ENCODE measurements at regions not wholly inside any gene's neighbourhood (a gene's known extent, or its start where the extent isn't known, plus 50 kb on each side); places are given as distances from the start of the nearest gene placed in this dataset.

DNA sequence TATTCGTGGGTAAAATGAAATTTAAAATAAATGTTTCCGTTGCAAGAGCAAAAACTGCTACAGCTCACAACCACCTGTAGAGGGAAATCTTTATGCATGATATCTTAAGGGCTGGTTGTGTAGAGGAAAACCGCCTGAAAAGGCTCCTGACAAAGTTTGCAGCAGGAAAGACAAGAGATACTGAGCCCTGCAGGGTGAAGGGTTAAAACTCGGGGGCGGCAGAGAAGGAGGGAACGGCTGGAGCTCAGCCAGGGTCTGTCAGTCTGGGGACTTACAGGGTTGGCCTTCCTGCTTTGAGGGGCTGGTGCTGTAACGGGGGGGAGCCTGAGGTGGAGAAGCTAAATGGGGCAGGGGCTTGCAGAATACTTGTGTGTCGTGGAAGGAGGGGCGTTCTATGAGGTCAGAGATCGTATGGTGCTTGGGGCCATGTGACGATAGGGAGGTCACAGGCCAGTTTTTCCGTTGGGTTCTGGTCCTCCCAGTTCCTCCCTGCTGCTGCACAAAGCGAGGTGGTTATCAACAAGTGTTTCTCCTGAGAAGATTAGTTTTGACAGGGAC, 122.9 kb upstream of the HSD17B12 start:
- no peaks in the 10 kb centered on the region for H3K4me1 ChIP-seq (ENCODE audit: control insufficient read depth, insufficient read depth, low read length)
- no peak overlapping the region for H3K4me3 ChIP-seq (ENCODE audit: low read length)
- H3K9me3 ChIP-seq (ENCODE audit: control insufficient read depth, low read length): no peaks in the 10 kb centered on the region
- H3K36me3 ChIP-seq (ENCODE audit: control insufficient read depth, insufficient read depth, low read length): no peaks in the 10 kb centered on the region
- H3K27me3 ChIP-seq (ENCODE audit: control insufficient read depth, insufficient read depth, low read length): peaks cover 49% of the 10 kb centered on the region
- H3K9ac ChIP-seq (ENCODE audit: low read length): no peak overlapping the region

DNA sequence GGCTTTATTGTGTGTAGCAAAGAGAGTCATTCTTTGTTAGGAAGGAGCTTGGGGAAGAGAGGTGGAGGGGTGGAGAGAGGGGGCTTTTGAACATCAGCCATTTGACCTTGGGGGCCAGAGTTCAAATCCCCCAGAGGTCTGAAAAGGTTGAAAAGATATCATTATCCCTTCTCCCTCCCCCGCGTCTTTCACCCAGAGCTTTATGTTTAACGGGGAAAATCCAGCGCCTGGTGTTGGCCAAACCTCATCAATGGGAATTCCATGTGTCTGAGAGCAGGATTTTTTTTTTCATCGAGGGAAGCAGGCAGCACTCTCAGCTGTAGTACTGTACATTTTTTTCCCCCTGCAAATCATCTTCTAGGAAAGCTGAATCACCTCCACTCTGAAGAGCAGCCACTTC, 122.4 kb upstream of the HSD17B12 start:
- H3K4me1 ChIP-seq (ENCODE audit: control insufficient read depth, insufficient read depth, low read length): no peaks in the 10 kb centered on the region
- no peak overlapping the region for H3K4me3 ChIP-seq (ENCODE audit: low read length)
- H3K9me3 ChIP-seq (ENCODE audit: control insufficient read depth, low read length): no peaks in the 10 kb centered on the region
- no peaks in the 10 kb centered on the region for H3K36me3 ChIP-seq (ENCODE audit: control insufficient read depth, insufficient read depth, low read length)
- peaks cover 47% of the 10 kb centered on the region for H3K27me3 ChIP-seq (ENCODE audit: control insufficient read depth, insufficient read depth, low read length)
- H3K9ac ChIP-seq (ENCODE audit: low read length): no peak overlapping the region

- no peaks in the 10 kb centered on the region for H3K9me3 ChIP-seq (ENCODE audit: control insufficient read depth, low read length)
- H3K27me3 ChIP-seq (ENCODE audit: control insufficient read depth, insufficient read depth, low read length): peaks cover 42% of the 10 kb centered on the region
- no peak overlapping the region for H3K9ac ChIP-seq (ENCODE audit: low read length)
- no peaks in the 10 kb centered on the region for H3K4me1 ChIP-seq (ENCODE audit: control insufficient read depth, insufficient read depth, low read length)
- H3K36me3 ChIP-seq (ENCODE audit: control insufficient read depth, insufficient read depth, low read length): no peaks in the 10 kb centered on the region
- no peak overlapping the region for H3K4me3 ChIP-seq (ENCODE audit: low read length)
These were observed 121.9 kb upstream of the HSD17B12 start for GRCh38 chr11:43558556-43559127.

- peaks cover 18% of the 10 kb centered on the region for H3K27me3 ChIP-seq (ENCODE audit: control insufficient read depth, insufficient read depth, low read length)
- no peaks in the 10 kb centered on the region for H3K9me3 ChIP-seq (ENCODE audit: control insufficient read depth, low read length)
These were observed 118.7 kb upstream of the HSD17B12 start for GRCh38 chr11:43561832-43562231.

GRCh38 chr11:43567396-43567975, 113.1 kb upstream of the HSD17B12 start:
- Histone ChIP-seq H3K36me3 (ENCODE audit: control insufficient read depth, insufficient read depth, low read length) (no peaks in the 10 kb centered on the region), H3K4me3 (ENCODE audit: low read length) (no peak overlapping the region), H3K9ac (ENCODE audit: low read length) (no peak overlapping the region), H3K4me1 (ENCODE audit: control insufficient read depth, insufficient read depth, low read length) (no peaks in the 10 kb centered on the region), H3K9me3 (ENCODE audit: control insufficient read depth, low read length) (no peaks in the 10 kb centered on the region), H3K27me3 (ENCODE audit: control insufficient read depth, insufficient read depth, low read length) (peaks cover 7% of the 10 kb centered on the region)

More at GRCh38 chr11:43561832-43562231, 118.7 kb upstream of the HSD17B12 start:
- H3K4me3 ChIP-seq (ENCODE audit: low read length): no peak overlapping the region
- H3K36me3 ChIP-seq (ENCODE audit: control insufficient read depth, insufficient read depth, low read length): no peaks in the 10 kb centered on the region
- H3K4me1 ChIP-seq (ENCODE audit: control insufficient read depth, insufficient read depth, low read length): no peaks in the 10 kb centered on the region
- no peak overlapping the region for H3K9ac ChIP-seq (ENCODE audit: low read length)

GRCh38 chr11:43573233-43573632, 107.3 kb upstream of the HSD17B12 start:
- Histone ChIP-seq H3K27me3 (ENCODE audit: control insufficient read depth, insufficient read depth, low read length) (peaks cover 65% of the 10 kb centered on the region), H3K9me3 (ENCODE audit: control insufficient read depth, low read length) (no peaks in the 10 kb centered on the region), H3K4me1 (ENCODE audit: control insufficient read depth, insufficient read depth, low read length) (peaks cover 5% of the 10 kb centered on the region), H3K36me3 (ENCODE audit: control insufficient read depth, insufficient read depth, low read length) (no peaks in the 10 kb centered on the region), H3K4me3 (ENCODE audit: low read length) (no peak overlapping the region), H3K9ac (ENCODE audit: low read length) (no peak overlapping the region)

DNA sequence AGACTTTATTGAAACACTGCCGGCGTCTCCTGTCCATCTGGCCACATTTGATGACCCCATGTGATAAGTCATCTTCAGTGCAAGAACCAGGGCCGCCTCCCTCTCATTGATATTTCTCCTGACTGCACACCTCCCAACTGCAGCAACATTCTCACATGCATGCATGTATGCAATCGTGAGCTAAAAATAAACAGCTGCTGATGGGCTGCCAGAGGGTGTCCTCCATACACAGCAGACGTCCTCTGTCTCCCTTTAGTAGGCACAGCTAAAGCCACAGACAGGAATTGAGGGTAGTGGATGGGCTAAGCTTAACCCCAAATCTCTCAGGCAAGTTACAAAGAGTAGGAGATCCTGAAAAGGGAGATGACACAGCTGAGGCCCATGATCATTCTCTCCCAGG, 106.7 kb upstream of the HSD17B12 start:
- H3K4me1 ChIP-seq (ENCODE audit: control insufficient read depth, insufficient read depth, low read length): peaks cover 5% of the 10 kb centered on the region
- H3K4me3 ChIP-seq (ENCODE audit: low read length): no peak overlapping the region
- no peaks in the 10 kb centered on the region for H3K9me3 ChIP-seq (ENCODE audit: control insufficient read depth, low read length)
- H3K36me3 ChIP-seq (ENCODE audit: control insufficient read depth, insufficient read depth, low read length): no peaks in the 10 kb centered on the region
- no peak overlapping the region for H3K9ac ChIP-seq (ENCODE audit: low read length)
- H3K27me3 ChIP-seq (ENCODE audit: control insufficient read depth, insufficient read depth, low read length): peaks cover 71% of the 10 kb centered on the region

DNA sequence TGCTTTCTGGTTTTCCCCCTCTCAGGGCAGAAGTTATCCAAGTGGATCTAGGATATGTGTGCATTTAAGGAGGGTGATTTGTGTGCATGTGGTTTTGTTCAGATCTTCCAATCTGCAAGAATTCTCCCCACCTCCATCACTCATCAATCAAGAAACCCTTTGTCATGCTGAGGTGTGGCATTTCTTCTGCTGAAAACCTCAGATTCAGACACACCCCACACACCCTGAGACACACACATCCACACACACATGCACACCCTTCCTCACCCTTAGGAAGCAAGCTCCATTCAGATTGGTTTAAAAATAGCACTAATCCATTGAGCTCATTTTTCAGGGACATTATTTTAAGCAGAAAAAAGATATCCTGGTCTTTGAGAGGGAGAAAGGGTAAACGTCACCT, 106.1 kb upstream of the HSD17B12 start:
- Histone ChIP-seq H3K36me3 (ENCODE audit: control insufficient read depth, insufficient read depth, low read length) (no peaks in the 10 kb centered on the region), H3K4me1 (ENCODE audit: control insufficient read depth, insufficient read depth, low read length) (peaks cover 5% of the 10 kb centered on the region), H3K9me3 (ENCODE audit: control insufficient read depth, low read length) (no peaks in the 10 kb centered on the region), H3K4me3 (ENCODE audit: low read length) (no peak overlapping the region), H3K9ac (ENCODE audit: low read length) (no peak overlapping the region), H3K27me3 (ENCODE audit: control insufficient read depth, insufficient read depth, low read length) (peaks cover 75% of the 10 kb centered on the region)

DNA sequence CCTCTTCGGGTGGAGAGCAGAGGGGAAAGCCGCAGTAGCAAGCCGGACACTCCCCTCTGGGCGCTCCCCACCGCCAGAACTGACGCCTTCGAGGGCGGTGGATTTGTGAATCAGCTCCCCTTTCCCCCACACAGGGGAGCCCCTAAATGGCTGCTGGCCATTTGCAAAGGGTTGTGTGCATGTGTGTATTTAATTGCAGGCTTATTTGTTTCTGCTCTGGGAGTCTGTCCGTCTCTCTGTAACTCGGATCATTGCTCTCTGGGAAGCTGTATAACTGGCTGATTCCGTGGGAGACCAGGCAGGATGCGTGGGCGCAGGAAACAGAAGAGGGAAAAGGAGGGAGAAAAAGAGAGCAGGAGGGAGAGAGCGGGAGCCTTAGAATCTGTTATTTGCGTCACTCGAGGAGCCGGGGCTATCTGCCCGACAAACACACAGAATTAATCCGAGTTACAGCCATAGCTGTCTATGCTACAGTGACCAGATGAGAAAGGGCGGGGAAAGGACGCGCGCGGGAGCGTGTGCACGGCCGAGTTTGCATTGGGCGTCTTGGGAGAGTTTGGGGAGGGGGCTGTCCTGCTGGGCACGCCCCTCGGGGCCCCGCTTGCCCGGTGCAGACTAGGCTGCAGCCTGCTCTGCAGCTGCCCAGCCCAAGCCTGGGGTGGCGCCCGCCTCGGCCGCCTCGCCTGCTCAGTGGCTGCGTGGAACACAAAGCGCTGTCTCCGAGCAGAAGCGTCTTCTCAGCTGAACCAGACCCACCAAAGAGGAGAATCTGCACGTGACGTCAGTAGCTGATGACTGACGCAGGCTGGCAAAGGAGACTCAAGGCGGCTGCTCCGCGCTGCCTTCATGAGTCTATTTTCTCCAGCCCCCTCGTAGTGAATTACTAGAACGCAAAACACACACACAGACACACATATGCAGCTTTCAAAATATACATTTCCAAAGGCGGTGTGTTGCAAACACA, 105.3 kb upstream of the HSD17B12 start:
- no peaks in the 10 kb centered on the region for H3K9me3 ChIP-seq (ENCODE audit: control insufficient read depth, low read length)
- H3K36me3 ChIP-seq (ENCODE audit: control insufficient read depth, insufficient read depth, low read length): no peaks in the 10 kb centered on the region
- no peak overlapping the region for H3K4me3 ChIP-seq (ENCODE audit: low read length)
- H3K27me3 ChIP-seq (ENCODE audit: control insufficient read depth, insufficient read depth, low read length): peaks cover 82% of the 10 kb centered on the region
- peaks cover 11% of the 10 kb centered on the region for H3K4me1 ChIP-seq (ENCODE audit: control insufficient read depth, insufficient read depth, low read length)
- H3K9ac ChIP-seq (ENCODE audit: low read length): no peak overlapping the region

- no peaks in the 10 kb centered on the region for H3K36me3 ChIP-seq (ENCODE audit: control insufficient read depth, insufficient read depth, low read length)
- peaks cover 89% of the 10 kb centered on the region for H3K27me3 ChIP-seq (ENCODE audit: control insufficient read depth, insufficient read depth, low read length)
- H3K4me1 ChIP-seq (ENCODE audit: control insufficient read depth, insufficient read depth, low read length): peaks cover 11% of the 10 kb centered on the region
- H3K9ac ChIP-seq (ENCODE audit: low read length): no peak overlapping the region
- no peak overlapping the region for H3K4me3 ChIP-seq (ENCODE audit: low read length)
- no peaks in the 10 kb centered on the region for H3K9me3 ChIP-seq (ENCODE audit: control insufficient read depth, low read length)
These were observed 104.6 kb upstream of the HSD17B12 start for GRCh38 chr11:43575913-43576310.

GRCh38 chr11:43576320-43576802, 104.2 kb upstream of the HSD17B12 start:
- no peaks in the 10 kb centered on the region for H3K36me3 ChIP-seq (ENCODE audit: control insufficient read depth, insufficient read depth, low read length)
- H3K4me3 ChIP-seq (ENCODE audit: low read length): no peak overlapping the region
- H3K9ac ChIP-seq (ENCODE audit: low read length): no peak overlapping the region
- no peaks in the 10 kb centered on the region for H3K9me3 ChIP-seq (ENCODE audit: control insufficient read depth, low read length)
- peaks cover 93% of the 10 kb centered on the region for H3K27me3 ChIP-seq (ENCODE audit: control insufficient read depth, insufficient read depth, low read length)
- H3K4me1 ChIP-seq (ENCODE audit: control insufficient read depth, insufficient read depth, low read length): peaks cover 11% of the 10 kb centered on the region

Measured in mucosa of stomach (tissue), 1 donor.